ENCODE measurements at regions not wholly inside any gene's neighbourhood (a gene's known extent, or its start where the extent isn't known, plus 50 kb on each side); places are given as distances from the start of the nearest gene placed in this dataset.

DNA sequence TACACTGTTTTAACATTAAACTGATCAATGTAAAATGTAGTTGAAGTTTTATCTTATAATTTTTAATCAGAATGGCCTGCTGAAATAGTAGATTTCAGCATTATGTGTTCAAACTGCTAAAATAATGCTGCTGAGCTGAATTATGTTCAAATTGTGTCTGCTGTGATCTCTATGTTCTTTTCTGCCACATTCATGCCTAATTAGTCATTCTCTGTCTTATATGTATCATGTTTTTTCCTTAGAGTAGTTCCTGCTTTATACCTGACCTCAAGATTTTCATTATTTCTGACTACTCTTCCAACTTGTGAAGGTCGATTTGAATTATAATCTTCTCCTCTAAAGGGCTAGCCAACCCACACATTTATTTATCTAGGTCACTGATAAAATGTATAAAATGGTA, 476.7 kb upstream of the EPHA7 start:
- no peak for TF ChIP-seq POLR2A (IDR thresholded peaks at IDR 0.05)
- TF ChIP-seq, protein P1, sequence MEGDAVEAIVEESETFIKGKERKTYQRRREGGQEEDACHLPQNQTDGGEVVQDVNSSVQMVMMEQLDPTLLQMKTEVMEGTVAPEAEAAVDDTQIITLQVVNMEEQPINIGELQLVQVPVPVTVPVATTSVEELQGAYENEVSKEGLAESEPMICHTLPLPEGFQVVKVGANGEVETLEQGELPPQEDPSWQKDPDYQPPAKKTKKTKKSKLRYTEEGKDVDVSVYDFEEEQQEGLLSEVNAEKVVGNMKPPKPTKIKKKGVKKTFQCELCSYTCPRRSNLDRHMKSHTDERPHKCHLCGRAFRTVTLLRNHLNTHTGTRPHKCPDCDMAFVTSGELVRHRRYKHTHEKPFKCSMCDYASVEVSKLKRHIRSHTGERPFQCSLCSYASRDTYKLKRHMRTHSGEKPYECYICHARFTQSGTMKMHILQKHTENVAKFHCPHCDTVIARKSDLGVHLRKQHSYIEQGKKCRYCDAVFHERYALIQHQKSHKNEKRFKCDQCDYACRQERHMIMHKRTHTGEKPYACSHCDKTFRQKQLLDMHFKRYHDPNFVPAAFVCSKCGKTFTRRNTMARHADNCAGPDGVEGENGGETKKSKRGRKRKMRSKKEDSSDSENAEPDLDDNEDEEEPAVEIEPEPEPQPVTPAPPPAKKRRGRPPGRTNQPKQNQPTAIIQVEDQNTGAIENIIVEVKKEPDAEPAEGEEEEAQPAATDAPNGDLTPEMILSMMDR (IDR thresholded peaks at IDR 0.05), result no peak

Data from adrenal gland (tissue), 5 donors.